Progenitor cell of endocrine pancreas (in vitro differentiated cells): ENCODE measurements at regions not wholly inside any gene's neighbourhood (a gene's known extent, or its start where the extent isn't known, plus 50 kb on each side); places are given as distances from the start of the nearest gene placed in this dataset.

Source experiments
- DNase-seq: peaks from one replicate; pipeline ENCODE4 v3.0.0; 2021; ENCODE audit warnings: low spot score; ENCODE audit not compliant: unreplicated experiment
- H3K27ac Mint-ChIP-seq: 2 replicates; pipeline ENCODE4 v1.8.0; 2021; ENCODE audit warnings: mild to moderate bottlenecking, moderate library complexity, mixed read lengths
- H3K27me3 Mint-ChIP-seq: 2 replicates; pipeline ENCODE4 v1.8.0; 2021; ENCODE audit warnings: mixed read lengths
- H3K36me3 Mint-ChIP-seq: 2 replicates; pipeline ENCODE4 v1.8.0; 2022; ENCODE audit warnings: mixed read lengths; ENCODE audit not compliant: insufficient read depth
- H3K4me1 Mint-ChIP-seq: 2 replicates; pipeline ENCODE4 v1.8.0; 2021; ENCODE audit warnings: low read depth, mixed read lengths
- H3K4me3 Mint-ChIP-seq: 2 replicates; pipeline ENCODE4 v1.8.0; 2021; ENCODE audit warnings: low read depth, mild to moderate bottlenecking, moderate library complexity, mixed read lengths
- H3K9me3 Mint-ChIP-seq: 2 replicates; pipeline ENCODE4 v1.8.0; 2021; ENCODE audit warnings: low read depth, mixed read lengths
- CTCF ChIP-seq: fragments of 200-600 bp; sonication (generic); IDR thresholded peaks from one replicate; pipeline ENCODE4 v1.5.0; 2021; ENCODE audit warnings: antibody characterized with exemption, mild to moderate bottlenecking; ENCODE audit not compliant: unreplicated experiment

DNA sequence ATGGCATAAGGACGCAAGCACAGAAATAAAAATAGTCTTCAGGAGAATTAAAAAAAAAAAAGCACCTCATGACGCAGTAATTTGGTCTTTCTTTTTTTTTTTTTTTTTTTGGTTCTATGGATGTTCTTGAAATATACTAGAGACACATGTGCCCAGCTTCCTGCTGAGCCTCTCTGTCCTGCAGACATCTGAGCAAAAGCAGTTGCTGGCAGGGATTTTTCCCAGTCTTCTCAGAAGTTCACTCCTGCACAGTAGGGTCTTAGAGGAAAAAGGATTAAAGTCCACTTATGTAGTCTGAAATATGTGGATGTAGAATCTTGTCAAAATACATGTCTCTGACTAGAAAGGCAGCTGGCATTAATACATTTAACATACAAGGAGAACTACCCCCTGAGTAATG is 1888.1 kb upstream of the SEL1L start:
- Mint-ChIP-seq H3K9me3 (no peaks in the 10 kb centered on the region), H3K27me3 (no peaks in the 10 kb centered on the region), H3K36me3 (no peaks in the 10 kb centered on the region), H3K4me1 (peaks cover 17% of the 10 kb centered on the region), H3K4me3 (no peak overlapping the region), H3K27ac (no peak overlapping the region)
- no peak for DNase-seq
- TF ChIP-seq CTCF, result no peak

DNA sequence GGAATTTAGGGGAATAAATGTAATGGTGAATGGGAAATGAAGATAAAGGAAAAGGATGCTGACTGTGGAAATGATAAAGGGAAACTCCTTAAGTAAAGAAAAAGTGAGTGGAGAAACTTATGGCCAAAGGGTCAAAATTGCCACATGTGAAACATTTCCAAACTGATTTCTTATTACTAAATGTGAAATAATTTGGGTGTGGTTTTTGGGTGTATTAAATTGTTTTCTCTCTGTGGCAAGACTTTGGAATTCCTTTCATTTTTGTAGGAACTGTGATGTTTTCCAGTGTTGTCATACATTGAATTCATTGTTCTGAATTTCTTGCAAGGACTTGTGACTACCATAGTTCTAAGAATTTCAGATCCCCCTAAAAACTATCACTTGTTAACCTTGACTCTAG is 1891.5 kb upstream of the SEL1L start:
- no peak for DNase-seq
- Mint-ChIP-seq H3K9me3 (no peaks in the 10 kb centered on the region), H3K4me1 (peaks cover 17% of the 10 kb centered on the region), H3K4me3 (no peak overlapping the region), H3K27me3 (no peaks in the 10 kb centered on the region), H3K27ac (no peak overlapping the region), H3K36me3 (no peaks in the 10 kb centered on the region)
- no peak for TF ChIP-seq CTCF

DNA sequence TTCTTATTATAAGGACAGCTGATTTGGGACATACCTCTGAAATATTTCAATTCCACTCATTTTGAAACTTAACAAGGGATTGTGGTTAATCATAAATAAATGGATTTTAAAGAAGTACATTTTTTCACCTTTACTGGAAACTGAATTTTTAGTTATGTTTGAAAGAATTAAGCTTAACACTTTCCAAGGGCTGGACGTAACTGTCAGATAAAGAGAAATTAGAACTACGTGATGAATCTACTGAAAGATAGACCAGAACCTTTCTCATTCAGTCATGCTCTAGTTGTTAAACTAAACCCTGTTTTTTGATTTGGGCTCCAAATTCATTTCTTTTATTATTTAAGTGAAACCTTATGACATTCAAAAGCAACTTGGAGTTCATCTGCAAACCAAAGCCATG is 1892.1 kb upstream of the SEL1L start:
- H3K4me1 Mint-ChIP-seq, result peaks cover 17% of the 10 kb centered on the region
- no peaks in the 10 kb centered on the region for H3K9me3 Mint-ChIP-seq
- no peaks in the 10 kb centered on the region for H3K36me3 Mint-ChIP-seq
- no peak for DNase-seq
- H3K27me3 Mint-ChIP-seq, result no peaks in the 10 kb centered on the region
- no peak for TF ChIP-seq CTCF
- no peak overlapping the region for H3K4me3 Mint-ChIP-seq
- H3K27ac Mint-ChIP-seq, result no peak overlapping the region

DNA sequence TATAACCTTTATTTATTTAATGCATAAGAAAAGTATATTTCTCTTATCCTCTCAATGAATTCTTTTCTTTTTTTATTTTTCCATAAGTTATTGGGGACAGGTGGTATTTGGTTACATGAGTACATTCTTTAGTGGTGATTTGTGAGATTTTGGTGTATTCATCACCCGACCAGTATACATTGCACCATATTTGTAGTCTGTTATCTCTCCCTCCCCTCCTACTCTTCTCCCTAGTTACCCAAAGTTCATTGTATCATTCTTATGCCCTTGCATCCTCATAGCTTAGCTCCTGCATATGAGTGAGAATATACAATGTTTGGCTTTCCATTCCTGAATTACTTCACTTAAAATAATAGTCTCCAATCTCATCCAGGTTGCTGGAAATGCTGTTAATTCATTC is 1900.0 kb upstream of the SEL1L start:
- Mint-ChIP-seq H3K4me3 (no peak overlapping the region), H3K36me3 (no peaks in the 10 kb centered on the region), H3K27ac (no peak overlapping the region), H3K9me3 (no peaks in the 10 kb centered on the region), H3K4me1 (no peaks in the 10 kb centered on the region), H3K27me3 (no peaks in the 10 kb centered on the region)
- no peak for DNase-seq
- no peak for TF ChIP-seq CTCF

- Mint-ChIP-seq H3K27ac (no peak overlapping the region), H3K4me1 (no peaks in the 10 kb centered on the region), H3K36me3 (no peaks in the 10 kb centered on the region), H3K27me3 (no peaks in the 10 kb centered on the region), H3K9me3 (no peaks in the 10 kb centered on the region), H3K4me3 (no peak overlapping the region)
- no peak for DNase-seq
- TF ChIP-seq CTCF, result no peak
Measured at GRCh38 chr14:83441801-83442200, 1908.1 kb upstream of the SEL1L start.
